HEK293 (cell line): ENCODE measurements at regions not wholly inside any gene's neighbourhood (a gene's known extent, or its start where the extent isn't known, plus 50 kb on each side); places are given as distances from the start of the nearest gene placed in this dataset.

ENCODE experiments used
- CTCF ChIA-PET: fragments of 350-600 bp; formaldehyde crosslinking; extraction: SDS; loops from one replicate; lab custom pipeline; 2021; ENCODE audit warnings: antibody characterized with exemption; lab: Yijun Ruan, JAX
- POLR2A ChIA-PET: fragments of 300-600 bp; formaldehyde crosslinking; extraction: SDS; loops from one replicate; lab custom pipeline; 2020; ENCODE audit warnings: antibody characterized with exemption, inconsistent platforms; lab: Yijun Ruan, JAX
- H3K27ac ChIP-seq: fragments of 200-500 bp; sonication (Bioruptor generic); 2 replicates; pipeline ENCODE4 v1.5.1; 2014; ENCODE audit warnings: low read depth, low read length, control low read depth, inconsistent platforms; ENCODE audit errors: extremely low read depth
- H3K36me3 ChIP-seq, 2 experiments: fragments of 200-500 bp in 1 of 2; sonication (Bioruptor generic) in 1 of 2; 1 replicate in 1 of 2; 2 replicates in 1 of 2; pipeline ENCODE4 v1.5.1; 2014 to 2017; ENCODE audit warnings: inconsistent platforms in 2 of 2, low read length in 2 of 2; ENCODE audit not compliant: control insufficient read depth in 2 of 2, insufficient read depth in 1 of 2
- H3K4me1 ChIP-seq: fragments of 200-500 bp; sonication (Bioruptor generic); 2 replicates; pipeline ENCODE4 v1.5.1; 2014; ENCODE audit warnings: mild to moderate bottlenecking, low read length, inconsistent platforms; ENCODE audit not compliant: control insufficient read depth, insufficient read depth
- H3K4me3 ChIP-seq: 2 replicates; pipeline ENCODE4 v1.5.1; 2011; ENCODE audit warnings: low read depth, mild to moderate bottlenecking, control low read depth, low read length, moderate library complexity
- H3K9me3 ChIP-seq: fragments of 200-500 bp; sonication (Bioruptor generic); 2 replicates; pipeline ENCODE4 v1.5.1; 2014; ENCODE audit warnings: low read depth, low read length, inconsistent platforms; ENCODE audit not compliant: control insufficient read depth, insufficient read depth
- AEBP2 ChIP-seq: fragments of 450-650 bp; formaldehyde crosslinking; IDR thresholded peaks from 2 replicates; pipeline ENCODE4 v1.5.1; 2016; ENCODE audit warnings: missing biosample characterization, missing genetic modification characterization, borderline replicate concordance
- GLI2 ChIP-seq: fragments of 450-650 bp; formaldehyde crosslinking; IDR thresholded peaks from 2 replicates; pipeline ENCODE4; 2017; ENCODE audit warnings: missing biosample characterization, missing genetic modification characterization, low read depth, borderline replicate concordance
- GLI4 ChIP-seq: fragments of 450-650 bp; formaldehyde crosslinking; IDR thresholded peaks from 2 replicates; pipeline ENCODE4 v1.5.1; 2016; ENCODE audit warnings: missing biosample characterization, missing genetic modification characterization
- GLIS2 ChIP-seq: fragments of 450-650 bp; formaldehyde crosslinking; IDR thresholded peaks from 2 replicates; pipeline ENCODE4 v1.5.1; 2016; ENCODE audit warnings: missing biosample characterization, missing genetic modification characterization
- MZF1 ChIP-seq: fragments of 450-650 bp; formaldehyde crosslinking; IDR thresholded peaks from 2 replicates; pipeline ENCODE4 v1.5.1; 2017; ENCODE audit warnings: missing biosample characterization, missing genetic modification characterization, borderline replicate concordance
- PRDM4 ChIP-seq: fragments of 450-650 bp; formaldehyde crosslinking; IDR thresholded peaks from 2 replicates; pipeline ENCODE4 v1.5.1; 2017; ENCODE audit warnings: missing biosample characterization, missing genetic modification characterization
- ZBTB11 ChIP-seq: fragments of 450-650 bp; formaldehyde crosslinking; conservative IDR thresholded peaks from 2 replicates; pipeline ENCODE4 v1.5.1; 2016; ENCODE audit warnings: low read depth, missing biosample characterization, missing genetic modification characterization
- ZBTB44 ChIP-seq: fragments of 450-650 bp; IDR thresholded peaks from 2 replicates; pipeline ENCODE4 v1.5.1; 2018; ENCODE audit warnings: missing biosample characterization, mild to moderate bottlenecking, missing genetic modification characterization
- ZNF146 ChIP-seq: fragments of 450-650 bp; formaldehyde crosslinking; IDR thresholded peaks from 2 replicates; pipeline ENCODE4 v1.5.1; 2016; ENCODE audit warnings: missing biosample characterization, missing genetic modification characterization
- ZNF174 ChIP-seq: fragments of 450-650 bp; formaldehyde crosslinking; IDR thresholded peaks from 2 replicates; pipeline ENCODE4 v1.5.0; 2017; ENCODE audit warnings: missing biosample characterization, mild to moderate bottlenecking, missing genetic modification characterization
- ZNF175 ChIP-seq: fragments of 450-650 bp; formaldehyde crosslinking; IDR thresholded peaks from 2 replicates; pipeline ENCODE4 v1.5.1; 2016; ENCODE audit warnings: missing biosample characterization, missing genetic modification characterization
- ZNF555 ChIP-seq: fragments of 450-650 bp; formaldehyde crosslinking; conservative IDR thresholded peaks from 2 replicates; pipeline ENCODE4 v1.5.1; 2017; ENCODE audit warnings: missing biosample characterization, mild to moderate bottlenecking, missing genetic modification characterization, inconsistent platforms
- ZNF639 ChIP-seq: fragments of 450-650 bp; formaldehyde crosslinking; IDR thresholded peaks from 2 replicates; pipeline ENCODE4 v1.5.1; 2016; ENCODE audit warnings: missing biosample characterization, missing genetic modification characterization
- ZNF664 ChIP-seq: fragments of 450-650 bp; formaldehyde crosslinking; IDR thresholded peaks from 2 replicates; pipeline ENCODE4 v1.5.1; 2016; ENCODE audit warnings: missing biosample characterization, missing genetic modification characterization
- ZNF768 ChIP-seq: fragments of 450-650 bp; formaldehyde crosslinking; IDR thresholded peaks from 2 replicates; pipeline ENCODE4 v1.5.1; 2018; ENCODE audit warnings: missing biosample characterization, mild to moderate bottlenecking, missing genetic modification characterization
- ZNF837 ChIP-seq: fragments of 450-650 bp; formaldehyde crosslinking; IDR thresholded peaks from 2 replicates; pipeline ENCODE4 v1.5.1; 2016; ENCODE audit warnings: missing biosample characterization, missing genetic modification characterization
- TF ChIP-seq, protein P1 (sequence below): fragments of 450-650 bp; formaldehyde crosslinking; IDR thresholded peaks from 2 replicates; pipeline ENCODE4 v1.5.1; 2016; ENCODE audit warnings: missing biosample characterization, missing genetic modification characterization

DNA sequence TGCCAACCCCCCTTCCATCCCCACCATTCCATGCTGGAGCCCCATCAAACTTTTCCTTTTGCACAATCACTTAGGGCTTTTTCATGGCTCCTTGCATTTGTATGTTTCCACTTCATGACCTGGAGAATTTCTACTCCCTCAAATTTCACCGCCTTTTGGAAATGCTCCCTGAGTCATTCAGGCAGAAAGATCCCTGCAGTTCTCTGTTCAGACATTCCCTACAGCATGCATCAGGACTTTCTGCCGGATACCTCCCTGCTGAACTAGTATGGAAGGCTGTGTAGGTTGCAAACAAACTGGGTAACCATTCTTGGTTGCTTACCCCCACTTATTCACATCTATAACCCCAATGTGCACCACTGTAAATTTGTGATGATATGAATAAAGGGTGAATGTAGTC, 389.6 kb upstream of the CELF4 start:
- no peaks in the 10 kb centered on the region for H3K36me3 ChIP-seq
- H3K27ac ChIP-seq = no peak overlapping the region
- POLR2A ChIA-PET = no interaction called here
- H3K4me1 ChIP-seq = no peaks in the 10 kb centered on the region
- no peaks in the 10 kb centered on the region for H3K9me3 ChIP-seq
- CTCF ChIA-PET = no interaction called here
- TF ChIP-seq PRDM4 (tag by site-specific recombination) = no peak
- TF ChIP-seq MZF1 = no peak
- no peak for TF ChIP-seq ZNF837 (tag by site-specific recombination)
- TF ChIP-seq ZNF555 (tag by site-specific recombination) = no peak
- no peak for TF ChIP-seq GLI4 (tag by site-specific recombination)
- no peak for TF ChIP-seq ZNF146 (tag by site-specific recombination)
- no peak for TF ChIP-seq ZBTB44 (tag by site-specific recombination)
- TF ChIP-seq, protein P1, sequence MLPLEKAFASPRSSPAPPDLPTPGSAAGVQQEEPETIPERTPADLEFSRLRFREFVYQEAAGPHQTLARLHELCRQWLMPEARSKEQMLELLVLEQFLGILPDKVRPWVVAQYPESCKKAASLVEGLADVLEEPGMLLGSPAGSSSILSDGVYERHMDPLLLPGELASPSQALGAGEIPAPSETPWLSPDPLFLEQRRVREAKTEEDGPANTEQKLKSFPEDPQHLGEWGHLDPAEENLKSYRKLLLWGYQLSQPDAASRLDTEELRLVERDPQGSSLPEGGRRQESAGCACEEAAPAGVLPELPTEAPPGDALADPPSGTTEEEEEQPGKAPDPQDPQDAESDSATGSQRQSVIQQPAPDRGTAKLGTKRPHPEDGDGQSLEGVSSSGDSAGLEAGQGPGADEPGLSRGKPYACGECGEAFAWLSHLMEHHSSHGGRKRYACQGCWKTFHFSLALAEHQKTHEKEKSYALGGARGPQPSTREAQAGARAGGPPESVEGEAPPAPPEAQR = no peak
- TF ChIP-seq ZNF664 (tag by site-specific recombination) = no peak
- no peak for TF ChIP-seq ZNF639 (tag by site-specific recombination)
- TF ChIP-seq ZNF175 (tag by site-specific recombination) = no peak
- TF ChIP-seq AEBP2 (tag by site-specific recombination) = no peak
- TF ChIP-seq ZNF174 (tag by site-specific recombination) = no peak
- no peak for TF ChIP-seq ZNF768 (tag by site-specific recombination)
- TF ChIP-seq GLIS2 (tag by site-specific recombination) = no peak
- TF ChIP-seq GLI2 (tag by site-specific recombination) = no peak
- no peak for TF ChIP-seq ZBTB11 (tag by site-specific recombination)
- no peak overlapping the region for H3K4me3 ChIP-seq
